Glutamatergic neuron (in vitro differentiated cells): ENCODE measurements at regions not wholly inside any gene's neighbourhood (a gene's known extent, or its start where the extent isn't known, plus 50 kb on each side); places are given as distances from the start of the nearest gene placed in this dataset.

Experiments
- DNase-seq: peaks from one replicate; pipeline ENCODE4 v3.0.0; 2022
- H3K27ac Mint-ChIP-seq: one replicate; pipeline ENCODE4 v1.8.0; 2020; ENCODE audit warnings: mild to moderate bottlenecking, mixed read lengths, inconsistent platforms; ENCODE audit not compliant: unreplicated experiment
- H3K27me3 Mint-ChIP-seq: one replicate; pipeline ENCODE4 v1.8.0; 2020; ENCODE audit warnings: mild to moderate bottlenecking, moderate library complexity, mixed read lengths, inconsistent platforms; ENCODE audit not compliant: unreplicated experiment
- H3K36me3 Mint-ChIP-seq: one replicate; pipeline ENCODE4 v1.8.0; 2020; ENCODE audit warnings: mild to moderate bottlenecking, mixed read lengths, inconsistent platforms; ENCODE audit not compliant: unreplicated experiment
- H3K4me1 Mint-ChIP-seq: one replicate; pipeline ENCODE4 v1.8.0; 2020; ENCODE audit warnings: mild to moderate bottlenecking, low read depth, mixed read lengths, inconsistent platforms; ENCODE audit not compliant: unreplicated experiment
- H3K4me3 Mint-ChIP-seq: one replicate; pipeline ENCODE4 v1.8.0; 2020; ENCODE audit warnings: mild to moderate bottlenecking, mixed read lengths, inconsistent platforms; ENCODE audit not compliant: unreplicated experiment
- H3K9me3 Mint-ChIP-seq: one replicate; pipeline ENCODE4 v1.8.0; 2020; ENCODE audit warnings: mild to moderate bottlenecking, moderate library complexity, mixed read lengths, inconsistent platforms; ENCODE audit not compliant: unreplicated experiment
- TF ChIP-seq, protein P1 (sequence below): fragments of 200-600 bp; sonication (generic); IDR thresholded peaks from one replicate; pipeline ENCODE4 v1.5.0; 2021; ENCODE audit not compliant: partially characterized antibody, unreplicated experiment

DNA sequence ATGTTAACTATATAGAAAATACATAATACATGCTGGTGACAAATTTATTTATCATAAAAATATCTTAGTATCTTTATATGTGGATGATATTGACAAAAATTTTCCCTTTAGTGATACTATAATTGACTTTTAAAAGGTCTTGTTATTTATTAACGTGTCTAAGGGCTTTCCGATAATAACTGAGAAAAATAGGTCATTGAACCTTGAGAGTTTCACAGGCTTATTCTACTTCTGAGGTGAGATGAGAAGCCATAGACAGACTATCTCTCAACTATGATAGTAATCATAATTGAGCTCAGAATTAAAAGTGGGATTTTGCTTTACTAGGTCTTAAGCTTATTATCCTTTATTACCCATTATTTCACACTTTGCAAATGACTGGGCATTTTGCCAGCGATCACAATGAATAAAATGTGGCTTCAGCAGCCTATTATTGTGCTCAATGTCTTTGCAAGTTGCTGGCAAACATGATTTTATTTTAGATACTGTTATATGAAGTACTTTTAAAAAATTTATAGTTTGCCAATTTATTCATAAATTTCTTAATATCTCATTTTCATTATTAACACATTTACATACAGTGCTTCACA, 574.5 kb downstream of the ZWINT start:
- Mint-ChIP-seq H3K27ac (no peak overlapping the region), H3K27me3 (no peaks in the 10 kb centered on the region), H3K4me1 (no peaks in the 10 kb centered on the region), H3K9me3 (no peaks in the 10 kb centered on the region), H3K36me3 (no peaks in the 10 kb centered on the region), H3K4me3 (no peak overlapping the region)
- DNase-seq = no peak
- TF ChIP-seq, protein P1, sequence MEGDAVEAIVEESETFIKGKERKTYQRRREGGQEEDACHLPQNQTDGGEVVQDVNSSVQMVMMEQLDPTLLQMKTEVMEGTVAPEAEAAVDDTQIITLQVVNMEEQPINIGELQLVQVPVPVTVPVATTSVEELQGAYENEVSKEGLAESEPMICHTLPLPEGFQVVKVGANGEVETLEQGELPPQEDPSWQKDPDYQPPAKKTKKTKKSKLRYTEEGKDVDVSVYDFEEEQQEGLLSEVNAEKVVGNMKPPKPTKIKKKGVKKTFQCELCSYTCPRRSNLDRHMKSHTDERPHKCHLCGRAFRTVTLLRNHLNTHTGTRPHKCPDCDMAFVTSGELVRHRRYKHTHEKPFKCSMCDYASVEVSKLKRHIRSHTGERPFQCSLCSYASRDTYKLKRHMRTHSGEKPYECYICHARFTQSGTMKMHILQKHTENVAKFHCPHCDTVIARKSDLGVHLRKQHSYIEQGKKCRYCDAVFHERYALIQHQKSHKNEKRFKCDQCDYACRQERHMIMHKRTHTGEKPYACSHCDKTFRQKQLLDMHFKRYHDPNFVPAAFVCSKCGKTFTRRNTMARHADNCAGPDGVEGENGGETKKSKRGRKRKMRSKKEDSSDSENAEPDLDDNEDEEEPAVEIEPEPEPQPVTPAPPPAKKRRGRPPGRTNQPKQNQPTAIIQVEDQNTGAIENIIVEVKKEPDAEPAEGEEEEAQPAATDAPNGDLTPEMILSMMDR = no peak

DNA sequence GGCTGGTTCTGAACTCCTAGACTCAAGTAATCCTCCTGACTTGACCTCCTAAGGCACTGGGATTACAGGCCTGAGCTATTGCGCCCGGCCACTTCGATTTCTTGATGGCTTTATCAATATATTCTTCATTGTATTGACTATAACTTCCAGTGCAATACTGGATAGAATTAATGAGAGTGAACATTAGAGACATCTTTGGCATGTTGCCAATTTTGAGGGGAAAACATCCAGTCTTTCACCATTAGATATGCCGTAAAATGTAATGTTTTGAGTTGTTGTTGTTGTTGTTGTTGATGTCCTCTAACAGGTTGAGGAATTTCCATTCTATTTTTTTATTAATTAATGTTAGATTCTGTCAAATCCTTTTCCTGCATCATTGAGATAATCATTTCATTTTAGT, 578.9 kb downstream of the ZWINT start:
- Mint-ChIP-seq H3K4me3 (no peak overlapping the region), H3K27me3 (no peaks in the 10 kb centered on the region), H3K27ac (no peak overlapping the region), H3K36me3 (no peaks in the 10 kb centered on the region), H3K4me1 (no peaks in the 10 kb centered on the region), H3K9me3 (no peaks in the 10 kb centered on the region)
- no peak for DNase-seq
- TF ChIP-seq, protein P1 = no peak

- no peaks in the 10 kb centered on the region for H3K36me3 Mint-ChIP-seq
- TF ChIP-seq, protein P1 = no peak
- no peaks in the 10 kb centered on the region for H3K27me3 Mint-ChIP-seq
- peaks cover 3% of the 10 kb centered on the region for H3K4me1 Mint-ChIP-seq
- H3K27ac Mint-ChIP-seq = no peak overlapping the region
- H3K4me3 Mint-ChIP-seq = no peak overlapping the region
- no peak for DNase-seq
- H3K9me3 Mint-ChIP-seq = no peaks in the 10 kb centered on the region
Measured at GRCh38 chr10:55766212-55766611, 594.8 kb downstream of the ZWINT start.

DNA sequence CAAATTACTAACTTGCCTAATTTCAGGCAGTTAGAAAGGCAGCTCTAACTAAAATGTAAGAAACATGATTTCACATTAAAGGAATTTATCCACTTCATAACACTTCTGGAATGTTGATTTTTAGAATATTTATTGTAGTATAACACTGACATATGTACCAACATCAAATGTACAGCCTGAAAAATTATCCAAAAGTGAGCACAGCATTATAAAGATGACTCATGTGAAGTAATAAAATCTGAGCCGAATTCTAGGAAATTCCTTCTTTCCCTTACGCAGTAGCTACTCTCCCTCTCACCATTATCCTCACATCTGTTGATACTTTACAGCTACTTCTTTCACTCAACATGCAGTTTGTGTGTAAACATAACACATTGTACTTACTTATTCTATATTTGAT, 610.6 kb downstream of the ZWINT start:
- DNase-seq = no peak
- no peaks in the 10 kb centered on the region for H3K4me1 Mint-ChIP-seq
- H3K27me3 Mint-ChIP-seq = no peaks in the 10 kb centered on the region
- H3K27ac Mint-ChIP-seq = no peak overlapping the region
- no peaks in the 10 kb centered on the region for H3K36me3 Mint-ChIP-seq
- H3K9me3 Mint-ChIP-seq = no peaks in the 10 kb centered on the region
- TF ChIP-seq, protein P1 = no peak
- no peak overlapping the region for H3K4me3 Mint-ChIP-seq

DNA sequence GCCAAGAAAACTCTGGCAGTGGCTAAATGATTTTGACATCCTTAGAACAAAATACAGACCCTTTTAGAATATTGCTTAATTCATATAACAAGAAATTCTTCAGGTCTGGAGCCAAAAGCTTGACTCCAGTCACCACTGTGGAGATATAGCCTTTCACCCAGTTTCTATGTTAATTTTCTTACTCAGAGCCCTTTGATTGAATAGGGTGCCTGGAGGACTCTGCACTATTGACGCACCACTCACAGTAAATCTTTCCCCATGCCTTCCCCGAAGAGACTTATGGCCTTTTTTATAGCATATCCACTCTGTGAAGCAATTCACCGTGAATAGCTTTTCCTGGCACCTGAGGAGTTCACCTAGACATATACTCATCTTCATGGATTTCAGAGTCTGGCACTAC, 613.8 kb downstream of the ZWINT start:
- Mint-ChIP-seq H3K27me3 (no peaks in the 10 kb centered on the region), H3K36me3 (no peaks in the 10 kb centered on the region), H3K9me3 (no peaks in the 10 kb centered on the region), H3K4me1 (no peaks in the 10 kb centered on the region), H3K27ac (no peak overlapping the region), H3K4me3 (no peak overlapping the region)
- TF ChIP-seq, protein P1 = no peak
- no peak for DNase-seq
